ENCODE measurements at regions not wholly inside any gene's neighbourhood (a gene's known extent, or its start where the extent isn't known, plus 50 kb on each side); places are given as distances from the start of the nearest gene placed in this dataset.

- DNase-seq (ENCODE audit: low spot score), result no peak
Measured at GRCh38 chr10:128221117-128221516, 94.9 kb upstream of the MKI67 start.

DNA sequence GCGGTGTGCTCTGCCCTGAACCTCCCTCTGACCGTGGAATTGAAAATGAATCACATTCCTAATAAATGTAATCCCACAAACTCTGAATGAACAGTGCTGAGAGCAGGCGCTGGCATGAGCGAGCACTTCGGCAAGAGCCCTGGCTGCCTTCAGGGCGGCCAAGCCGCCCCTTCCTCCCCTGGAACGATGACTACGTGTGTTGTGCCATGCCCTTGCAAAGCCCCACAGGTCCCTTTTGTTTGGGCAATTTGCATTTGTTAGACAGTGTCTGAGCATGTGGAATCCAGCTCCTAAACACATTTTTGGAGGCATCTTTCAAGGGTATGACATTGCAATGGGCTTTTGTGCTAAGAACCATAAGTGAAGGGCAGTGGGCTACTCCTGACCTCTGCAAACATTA, 95.6 kb upstream of the MKI67 start:
- DNase-seq (ENCODE audit: low spot score), result no peak

DNA sequence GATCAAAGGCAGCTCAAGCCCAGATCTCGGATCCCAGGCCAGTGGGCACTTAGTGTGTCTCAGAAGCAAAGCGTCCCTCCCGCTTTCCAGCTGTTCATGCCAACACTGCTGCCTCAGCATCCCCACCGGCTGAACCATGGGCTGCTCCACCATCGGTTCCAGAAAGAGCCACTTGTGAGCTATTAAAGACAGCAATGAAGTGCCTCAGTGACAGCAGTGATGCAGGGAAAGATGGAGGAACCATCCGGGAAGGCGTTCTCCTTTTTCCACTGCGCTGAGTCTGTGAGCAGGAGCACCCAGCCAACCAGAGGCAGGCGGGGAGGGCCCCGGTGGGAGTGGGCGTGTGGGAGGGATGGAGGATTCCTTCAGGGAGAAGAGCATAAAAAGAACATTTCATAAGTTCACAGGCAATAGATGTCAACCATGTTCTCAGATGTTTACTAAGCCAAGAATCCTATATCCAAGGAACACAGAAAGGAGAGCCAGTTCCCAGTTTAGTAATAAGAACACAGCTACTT, 96.2 kb upstream of the MKI67 start:
- DNase-seq (ENCODE audit: low spot score), result no peak

DNA sequence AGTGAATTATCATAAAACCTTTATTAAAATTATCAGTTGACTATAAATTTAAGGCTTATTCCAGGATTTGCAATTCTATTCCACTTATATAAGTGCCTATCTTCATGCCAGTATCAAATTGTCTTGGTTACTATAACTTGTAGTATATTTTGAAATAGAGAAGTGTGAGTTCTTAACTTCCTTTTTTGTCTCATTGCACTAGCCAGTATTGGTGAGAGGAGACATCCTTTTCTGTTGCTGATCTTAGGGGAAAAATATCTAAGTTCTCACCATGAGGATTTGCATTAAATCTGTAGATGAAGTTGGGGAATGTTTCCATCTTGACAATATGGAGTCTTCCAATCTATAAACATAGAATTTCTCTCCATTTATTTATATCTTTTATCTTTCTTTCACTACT, 104.2 kb upstream of the MKI67 start:
- DNase-seq (ENCODE audit: low spot score), result no peak

DNA sequence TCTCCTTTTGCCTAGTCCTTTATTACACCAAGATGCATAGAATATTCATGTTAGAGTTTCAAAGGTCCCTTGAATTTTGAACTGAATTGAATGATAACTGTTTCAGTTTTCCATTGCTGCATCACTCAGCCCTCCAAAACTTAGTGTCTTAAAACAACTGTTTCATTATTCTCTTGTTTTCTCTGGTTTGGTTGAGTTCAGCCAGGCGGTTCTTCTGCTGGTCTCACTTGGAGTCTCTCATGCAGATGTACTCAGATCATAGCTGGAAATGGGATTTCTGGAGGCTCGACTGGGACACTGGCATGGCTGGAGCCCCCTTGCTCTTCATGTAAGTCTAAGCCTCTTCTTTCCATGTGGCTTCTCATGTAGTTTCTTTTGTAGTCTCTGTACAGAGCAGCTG, 107.2 kb upstream of the MKI67 start:
- DNase-seq (ENCODE audit: low spot score), result no peak

GRCh38 chr10:128237710-128238109, 111.5 kb upstream of the MKI67 start:
- no peak for DNase-seq (ENCODE audit: low spot score)

DNA sequence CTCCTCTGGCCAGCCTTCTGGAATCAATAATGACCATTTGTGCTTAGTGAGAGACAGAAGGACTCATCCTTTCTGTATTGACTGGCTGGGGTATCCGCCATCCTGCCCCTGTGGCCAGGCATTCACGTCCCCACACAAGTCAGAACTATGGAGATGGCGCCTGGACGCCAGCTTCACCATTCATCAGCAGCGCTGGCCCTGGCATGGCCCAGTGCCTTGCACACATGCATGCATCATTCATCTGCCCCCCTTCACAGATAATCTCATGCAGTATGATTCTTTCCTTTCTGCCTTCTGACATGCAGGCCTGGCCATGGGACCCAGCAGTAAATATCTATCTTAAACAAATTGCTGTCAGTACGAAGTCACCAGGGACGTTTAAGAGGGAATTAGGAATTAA, 114.8 kb upstream of the MKI67 start:
- no peak for DNase-seq (ENCODE audit: low spot score)

- no peak for DNase-seq (ENCODE audit: low spot score)
Measured at GRCh38 chr10:128242641-128243040, 116.4 kb upstream of the MKI67 start.

DNA sequence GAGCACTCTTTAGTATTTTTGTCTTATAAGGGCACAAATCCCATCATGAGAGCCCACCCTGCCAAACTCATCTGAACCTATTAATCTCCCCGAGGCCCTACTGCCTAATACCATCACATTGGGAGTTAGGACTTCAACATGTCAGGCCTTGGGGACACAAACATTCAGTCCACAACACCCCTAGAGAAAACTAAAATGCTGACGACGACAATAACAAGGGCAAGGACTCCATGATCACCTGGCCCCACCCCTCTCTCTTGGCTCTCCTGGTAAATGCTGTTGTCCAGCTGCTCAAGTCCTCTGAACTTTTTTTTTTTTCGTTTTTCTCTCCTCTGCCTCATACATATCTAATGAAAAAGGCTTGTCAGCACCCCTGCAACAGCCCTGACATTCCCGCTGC, 118.8 kb upstream of the MKI67 start:
- DNase-seq (ENCODE audit: low spot score), result no peak

- no peak for DNase-seq (ENCODE audit: low spot score)
Measured at GRCh38 chr10:128247576-128247975, 121.4 kb upstream of the MKI67 start.

GRCh38 chr10:128254476-128254875, 128.3 kb upstream of the MKI67 start:
- no peak for DNase-seq (ENCODE audit: low spot score)

GRCh38 chr10:128257428-128257827, 131.2 kb upstream of the MKI67 start:
- DNase-seq (ENCODE audit: low spot score), result no peak

- DNase-seq (ENCODE audit: low spot score), result no peak
Measured at GRCh38 chr10:128258421-128258976, 132.3 kb upstream of the MKI67 start.

- DNase-seq (ENCODE audit: low spot score), result no peak
Measured at GRCh38 chr10:128263891-128264688, 137.9 kb upstream of the MKI67 start.

- no peak for DNase-seq (ENCODE audit: low spot score)
Measured at GRCh38 chr10:128265596-128265995, 139.4 kb upstream of the MKI67 start.

DNA sequence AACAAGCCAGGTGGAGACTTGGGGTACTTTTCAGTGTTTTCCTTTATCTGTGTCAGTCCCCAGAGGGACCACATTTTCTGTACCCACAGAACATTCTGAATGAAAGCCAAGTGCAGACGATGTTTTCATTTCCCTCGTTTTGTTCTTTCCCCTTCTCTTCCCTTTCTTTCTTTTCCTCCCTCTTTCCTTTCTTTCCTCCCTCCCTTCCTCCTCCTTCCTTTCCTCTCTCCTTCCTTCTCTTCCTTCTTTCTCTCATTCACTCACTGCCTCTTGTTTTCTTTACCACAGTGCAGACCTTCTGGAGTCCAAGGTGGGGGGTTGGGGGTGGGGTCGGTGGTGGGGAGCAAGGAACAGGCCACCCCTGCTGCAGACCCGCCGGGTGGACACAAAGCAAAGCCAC, 141.4 kb upstream of the MKI67 start:
- DNase-seq (ENCODE audit: low spot score), result no peak

DNA sequence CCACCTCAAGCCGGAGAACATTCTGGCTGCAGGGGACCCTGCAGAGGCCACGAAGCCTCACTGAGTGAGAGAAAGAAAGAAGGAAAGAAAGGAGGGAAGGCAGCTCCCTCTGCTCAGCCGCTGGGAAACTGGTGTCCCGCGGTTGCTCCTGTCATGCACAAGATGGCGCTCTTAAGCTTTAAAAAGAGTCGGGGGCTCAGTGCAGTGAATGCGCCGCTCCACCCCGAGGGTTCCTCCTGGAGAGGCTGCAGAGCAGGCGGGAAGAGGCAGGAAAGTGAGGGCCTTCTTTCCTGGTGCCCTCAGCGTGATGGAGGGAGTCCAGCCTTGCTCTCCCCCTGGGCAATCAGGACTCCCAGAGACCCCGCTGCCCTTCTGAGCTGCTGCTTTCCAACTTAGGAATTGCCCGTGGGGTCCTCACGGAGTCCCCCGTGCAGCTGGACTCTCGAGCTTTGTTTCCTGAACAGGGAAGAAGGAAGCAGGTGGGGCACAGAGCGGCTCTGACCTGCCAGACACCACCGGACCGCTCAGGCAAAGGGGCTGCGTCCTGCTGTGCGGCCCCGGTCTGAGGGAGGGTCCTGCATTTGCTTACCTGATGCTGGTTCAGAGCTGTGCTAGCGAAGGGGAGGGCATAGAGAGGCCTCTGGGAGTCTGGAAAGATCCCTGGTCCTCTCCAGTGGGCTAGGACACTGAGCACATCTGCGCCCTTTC, 141.9 kb upstream of the MKI67 start:
- DNase-seq (ENCODE audit: low spot score), result no peak

- no peak for DNase-seq (ENCODE audit: low spot score)
Measured at GRCh38 chr10:128274938-128275337, 148.7 kb upstream of the MKI67 start.

GRCh38 chr10:128275388-128276177, 149.4 kb upstream of the MKI67 start:
- DNase-seq (ENCODE audit: low spot score), result no peak

DNA sequence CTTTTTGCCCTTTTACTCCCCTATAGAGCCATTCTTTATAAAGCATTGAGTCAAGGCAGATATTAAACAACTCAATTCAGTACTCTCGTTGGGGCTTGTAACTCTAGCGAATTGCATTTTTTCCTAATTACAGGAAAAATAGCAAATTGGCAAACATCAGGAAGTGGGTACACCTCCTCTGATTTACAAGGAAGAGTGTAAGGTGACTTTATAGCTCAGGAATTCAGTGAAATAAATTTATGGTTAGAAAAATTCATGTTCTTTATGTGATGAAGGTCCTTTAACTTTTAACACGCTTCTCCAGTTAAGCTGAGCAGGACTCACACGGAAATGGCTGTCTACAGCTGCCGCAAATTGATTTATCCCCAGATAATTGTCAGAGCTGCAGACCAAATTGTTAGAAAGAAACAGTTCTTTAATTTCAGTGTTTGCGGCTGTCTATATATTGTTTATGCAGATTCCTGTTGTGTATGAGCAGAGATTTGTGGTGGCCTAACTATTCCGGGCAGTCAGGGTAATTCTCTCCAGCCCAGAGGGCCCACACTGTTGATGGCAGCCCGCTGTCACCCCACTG, 151.1 kb upstream of the MKI67 start:
- DNase-seq (ENCODE audit: low spot score), result no peak

- DNase-seq (ENCODE audit: low spot score), result no peak
Measured at GRCh38 chr10:128278362-128278761, 152.1 kb upstream of the MKI67 start.

Measured in mesenteric fat pad (tissue), 1 donor.